ENCODE measurements at regions not wholly inside any gene's neighbourhood (a gene's known extent, or its start where the extent isn't known, plus 50 kb on each side); places are given as distances from the start of the nearest gene placed in this dataset.

DNA sequence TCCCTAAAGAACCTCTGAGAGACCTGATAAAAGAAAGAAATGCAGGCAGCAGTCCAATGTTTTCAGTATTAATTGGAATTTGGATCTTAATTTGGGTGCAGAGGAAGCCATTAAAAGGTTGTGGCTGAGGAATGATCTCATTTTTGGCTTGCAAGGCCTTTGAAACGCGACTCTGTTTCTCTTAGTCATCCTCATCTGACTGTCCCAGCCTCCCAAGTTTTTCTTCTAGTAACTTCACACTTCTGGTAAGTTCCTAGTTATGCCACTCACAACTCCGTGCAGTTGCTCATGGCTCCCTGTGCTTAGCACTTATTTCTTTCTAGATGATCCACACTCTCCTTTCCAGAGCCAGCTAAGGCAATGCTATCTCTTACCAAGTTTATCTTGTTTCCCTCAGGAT, 147.4 kb upstream of the USP24 start:
- H3K4me1 ChIP-seq: peaks cover 0 to 14% of the 10 kb centered on the region in 2 donors
- peak overlapping the region; percentile 56 to 71 for H3K27ac ChIP-seq
- no peaks in the 10 kb centered on the region for H3K9me3 ChIP-seq
- TF ChIP-seq, protein P1, sequence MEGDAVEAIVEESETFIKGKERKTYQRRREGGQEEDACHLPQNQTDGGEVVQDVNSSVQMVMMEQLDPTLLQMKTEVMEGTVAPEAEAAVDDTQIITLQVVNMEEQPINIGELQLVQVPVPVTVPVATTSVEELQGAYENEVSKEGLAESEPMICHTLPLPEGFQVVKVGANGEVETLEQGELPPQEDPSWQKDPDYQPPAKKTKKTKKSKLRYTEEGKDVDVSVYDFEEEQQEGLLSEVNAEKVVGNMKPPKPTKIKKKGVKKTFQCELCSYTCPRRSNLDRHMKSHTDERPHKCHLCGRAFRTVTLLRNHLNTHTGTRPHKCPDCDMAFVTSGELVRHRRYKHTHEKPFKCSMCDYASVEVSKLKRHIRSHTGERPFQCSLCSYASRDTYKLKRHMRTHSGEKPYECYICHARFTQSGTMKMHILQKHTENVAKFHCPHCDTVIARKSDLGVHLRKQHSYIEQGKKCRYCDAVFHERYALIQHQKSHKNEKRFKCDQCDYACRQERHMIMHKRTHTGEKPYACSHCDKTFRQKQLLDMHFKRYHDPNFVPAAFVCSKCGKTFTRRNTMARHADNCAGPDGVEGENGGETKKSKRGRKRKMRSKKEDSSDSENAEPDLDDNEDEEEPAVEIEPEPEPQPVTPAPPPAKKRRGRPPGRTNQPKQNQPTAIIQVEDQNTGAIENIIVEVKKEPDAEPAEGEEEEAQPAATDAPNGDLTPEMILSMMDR (IDR thresholded peaks at IDR 0.05): no peak
- H3K27me3 ChIP-seq: no peaks in the 10 kb centered on the region
- no peak for DNase-seq (ENCODE audit: low spot score)
- no peaks in the 10 kb centered on the region for H3K36me3 ChIP-seq
- H3K4me3 ChIP-seq: no peak overlapping the region

DNA sequence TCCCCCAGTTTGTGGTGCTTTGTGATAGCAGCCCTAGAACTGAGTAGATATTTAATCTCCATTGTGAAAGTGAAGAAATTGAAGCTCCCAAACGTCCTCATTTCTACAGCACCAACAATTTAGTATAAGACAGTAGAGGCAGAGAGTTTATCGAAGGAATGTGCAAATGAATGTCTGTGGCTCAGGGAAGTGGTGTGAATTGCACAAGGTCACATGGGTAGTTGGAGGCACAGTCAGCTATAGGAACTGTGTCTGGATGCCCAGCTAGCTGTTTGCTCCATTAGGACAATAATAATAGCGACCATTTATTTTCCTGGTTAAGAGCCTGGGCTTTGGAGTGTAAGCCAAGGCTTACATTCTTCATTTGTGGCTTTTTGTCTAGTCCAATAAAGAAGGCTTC, 144.4 kb upstream of the USP24 start:
- peaks cover 0 to 14% of the 10 kb centered on the region in 2 donors for H3K4me1 ChIP-seq
- no peak overlapping the region for H3K4me3 ChIP-seq
- no peaks in the 10 kb centered on the region for H3K27me3 ChIP-seq
- H3K27ac ChIP-seq: no peak overlapping the region
- no peaks in the 10 kb centered on the region for H3K9me3 ChIP-seq
- no peak for DNase-seq (ENCODE audit: low spot score)
- H3K36me3 ChIP-seq: no peaks in the 10 kb centered on the region
- TF ChIP-seq, protein P1 (IDR thresholded peaks at IDR 0.05): no peak

- TF ChIP-seq, protein P1 (IDR thresholded peaks at IDR 0.05): no peak
- H3K4me3 ChIP-seq: no peak overlapping the region
- no peak for DNase-seq (ENCODE audit: low spot score)
- H3K27me3 ChIP-seq: no peaks in the 10 kb centered on the region
- H3K36me3 ChIP-seq: no peaks in the 10 kb centered on the region
- no peak overlapping the region for H3K27ac ChIP-seq
- peaks cover 0 to 22% of the 10 kb centered on the region in 2 donors for H3K4me1 ChIP-seq
- no peaks in the 10 kb centered on the region for H3K9me3 ChIP-seq
Observed at GRCh38 chr1:55358581-55358980, 143.4 kb upstream of the USP24 start.

DNA sequence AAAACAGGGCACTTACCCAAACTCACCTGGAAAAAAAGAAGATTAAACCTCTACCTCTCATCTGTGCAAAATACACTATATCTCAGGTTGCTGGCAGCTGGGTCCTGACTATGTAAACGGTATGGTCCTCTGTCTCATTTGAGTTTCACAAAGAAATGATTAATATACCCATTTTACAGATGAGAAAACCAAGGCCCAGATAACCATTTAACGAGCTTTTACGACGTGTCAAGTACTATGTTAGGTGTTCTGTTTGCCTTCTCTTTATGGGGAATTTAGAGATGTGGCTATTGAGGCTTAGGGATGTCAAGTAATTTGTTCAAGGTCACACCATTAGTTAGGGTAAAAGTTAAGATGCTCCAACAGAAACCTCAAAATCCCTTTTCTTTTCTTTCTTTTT, 140.4 kb upstream of the USP24 start:
- Histone ChIP-seq H3K9me3 (no peaks in the 10 kb centered on the region), H3K36me3 (no peaks in the 10 kb centered on the region), H3K4me3 (no peak overlapping the region), H3K4me1 (peaks cover 0 to 22% of the 10 kb centered on the region in 2 donors), H3K27ac (no peak overlapping the region), H3K27me3 (no peaks in the 10 kb centered on the region)
- no peak for DNase-seq (ENCODE audit: low spot score)
- TF ChIP-seq, protein P1 (IDR thresholded peaks at IDR 0.05): no peak

DNA sequence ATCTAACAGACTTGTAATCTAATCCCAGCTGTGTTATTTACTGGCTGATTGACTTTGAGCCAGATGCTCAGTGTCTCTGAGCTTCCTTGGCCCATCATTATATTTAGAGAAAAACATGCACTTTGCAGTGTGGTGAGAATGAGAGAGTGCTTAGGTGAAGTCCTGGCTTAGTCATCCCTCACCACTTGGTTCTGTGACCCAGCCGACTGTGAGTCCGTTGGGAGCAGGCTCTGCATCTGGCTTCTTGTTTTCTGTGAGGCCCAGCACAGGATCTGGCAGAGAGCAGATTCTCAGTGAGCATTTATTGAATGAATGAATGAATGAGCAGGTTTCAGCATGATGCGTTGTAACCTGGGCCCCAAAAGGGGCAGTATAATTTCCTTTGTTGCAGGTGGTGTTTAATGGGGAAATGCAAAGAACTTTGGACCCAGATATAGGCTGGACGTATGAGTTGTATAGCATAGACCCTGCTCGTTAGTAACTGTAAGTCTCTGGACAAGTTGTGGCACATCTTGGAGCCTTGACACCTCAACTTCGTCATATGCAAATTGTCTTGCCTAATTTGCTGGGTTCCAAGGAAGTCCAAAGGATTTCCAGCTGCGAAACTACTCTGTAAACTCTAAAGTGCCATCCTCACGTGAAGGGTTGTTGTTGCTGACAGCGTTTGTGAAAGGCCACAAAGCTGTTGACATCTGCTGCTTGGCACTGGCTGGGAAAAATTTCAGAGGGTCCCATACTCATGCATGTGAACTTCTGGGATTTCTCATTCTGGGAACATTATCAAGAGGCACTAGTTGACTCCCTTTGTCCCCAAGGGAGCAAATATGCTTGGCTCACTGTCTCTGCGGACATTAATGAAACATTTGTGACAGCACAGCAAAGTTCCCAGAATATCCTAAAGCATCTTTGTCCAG, 138.8 kb upstream of the USP24 start:
- no peaks in the 10 kb centered on the region for H3K36me3 ChIP-seq
- no peak overlapping the region for H3K27ac ChIP-seq
- no peak overlapping the region for H3K4me3 ChIP-seq
- TF ChIP-seq, protein P1 (IDR thresholded peaks at IDR 0.05): no peak
- peaks cover 0 to 22% of the 10 kb centered on the region in 2 donors for H3K4me1 ChIP-seq
- DNase-seq (ENCODE audit: low spot score): no peak
- no peaks in the 10 kb centered on the region for H3K27me3 ChIP-seq
- no peaks in the 10 kb centered on the region for H3K9me3 ChIP-seq
